OCI-LY3 (cell line): ENCODE measurements at regions not wholly inside any gene's neighbourhood (a gene's known extent, or its start where the extent isn't known, plus 50 kb on each side); places are given as distances from the start of the nearest gene placed in this dataset.

Experiments used
- H2AFZ ChIP-seq: fragments of 200-600, 300-600 bp; shearing (Covaris generic); 2 replicates; pipeline ENCODE4 v1.6.0; 2014; ENCODE audit warnings: antibody characterized with exemption, low read depth, low read length
- H3K27ac ChIP-seq: fragments of 200-600, 300-600 bp; sonication (generic); 2 replicates; pipeline ENCODE4 v1.5.1; 2014; ENCODE audit warnings: mild to moderate bottlenecking, low read length, moderate library complexity, mixed read lengths
- H3K27me3 ChIP-seq: fragments of 200-600, 300-600 bp; sonication (generic); 2 replicates; pipeline ENCODE4 v1.6.1; 2014; ENCODE audit warnings: low read depth, low read length, mixed read lengths
- H3K36me3 ChIP-seq: fragments of 200-600, 300-600 bp; sonication (generic); replicated peaks from 2 replicates; pipeline ENCODE3; 2014; ENCODE audit warnings: low read depth, low read length, mixed read lengths
- H3K4me1 ChIP-seq: fragments of 300-600, 200-600 bp; sonication (generic); 2 replicates; pipeline ENCODE4 v1.6.1; 2014; ENCODE audit warnings: low read length, mixed read lengths
- H3K4me2 ChIP-seq: fragments of 200-600, 300-600 bp; sonication (generic); 2 replicates; pipeline ENCODE4 v1.6.1; 2014; ENCODE audit warnings: low read length, mixed read lengths
- H3K4me3 ChIP-seq: fragments of 300-600, 200-600 bp; sonication (generic); 2 replicates; pipeline ENCODE4 v1.5.1; 2014; ENCODE audit warnings: antibody characterized with exemption, mild to moderate bottlenecking, low read length, moderate library complexity
- H3K79me2 ChIP-seq: fragments of 300-600, 200-600 bp; shearing (Covaris generic); 2 replicates; pipeline ENCODE4 v1.6.1; 2014; ENCODE audit warnings: mild to moderate bottlenecking, low read length, mixed read lengths
- H3K9ac ChIP-seq: fragments of 300-600, 200-600 bp; shearing (Covaris generic); 2 replicates; pipeline ENCODE4 v1.6.0; 2014; ENCODE audit warnings: mild to moderate bottlenecking, low read length, moderate library complexity
- H3K9me3 ChIP-seq: fragments of 200-600, 300-600 bp; shearing (Covaris generic); 2 replicates; pipeline ENCODE4 v1.6.1; 2014; ENCODE audit warnings: low read length, mixed read lengths; ENCODE audit not compliant: insufficient read depth
- H4K20me1 ChIP-seq: fragments of 200-600, 300-600 bp; sonication (generic); 2 replicates; pipeline ENCODE4 v1.6.1; 2016; ENCODE audit warnings: low read length, mixed read lengths; ENCODE audit not compliant: insufficient read depth
- EZH2phosphoT487 ChIP-seq: fragments of 200-600 bp; shearing (Covaris generic); IDR thresholded peaks from 2 replicates; pipeline ENCODE4 v1.6.1; 2018; ENCODE audit warnings: antibody characterized with exemption, mixed run types, low read depth
- TF ChIP-seq, protein P1 (sequence below): fragments of 200-600, 300-600 bp; sonication (generic); IDR thresholded peaks from 2 replicates; pipeline ENCODE4 v1.5.1; 2014; ENCODE audit warnings: antibody characterized with exemption, low read length, low read depth

DNA sequence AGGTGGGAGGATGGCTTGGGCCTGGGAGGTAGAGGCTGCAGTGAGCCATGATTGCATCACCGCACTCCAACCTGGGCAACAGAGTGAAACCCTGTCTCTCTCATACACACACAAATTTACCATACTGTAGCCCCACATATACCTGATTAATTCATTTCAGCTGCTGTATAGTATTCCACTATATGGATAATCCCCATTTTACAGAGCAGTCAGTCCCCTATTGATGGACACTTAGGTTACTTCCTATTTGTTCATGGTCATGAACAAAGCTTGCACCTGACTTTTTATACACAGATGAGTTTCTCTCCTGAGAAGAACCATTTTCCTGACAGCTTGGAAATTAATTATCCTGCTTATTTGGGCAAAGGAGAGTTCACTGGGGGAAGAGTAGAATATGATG is 59.2 kb downstream of the EMX2 start:
- no peaks in the 10 kb centered on the region for H3K36me3 ChIP-seq
- peaks cover 3% of the 10 kb centered on the region; the same call in 1 of the 2 replicates for H3K27me3 ChIP-seq
- no peaks in the 10 kb centered on the region for H3K4me1 ChIP-seq
- H3K9ac ChIP-seq, result no peak overlapping the region
- H3K27ac ChIP-seq, result no peak overlapping the region
- no peaks in the 10 kb centered on the region for H3K79me2 ChIP-seq
- no peak overlapping the region for H2AFZ ChIP-seq
- no peak overlapping the region for H3K4me3 ChIP-seq
- H4K20me1 ChIP-seq, result no peaks in the 10 kb centered on the region
- no peaks in the 10 kb centered on the region for H3K9me3 ChIP-seq
- no peak overlapping the region for H3K4me2 ChIP-seq
- TF ChIP-seq, protein P1, sequence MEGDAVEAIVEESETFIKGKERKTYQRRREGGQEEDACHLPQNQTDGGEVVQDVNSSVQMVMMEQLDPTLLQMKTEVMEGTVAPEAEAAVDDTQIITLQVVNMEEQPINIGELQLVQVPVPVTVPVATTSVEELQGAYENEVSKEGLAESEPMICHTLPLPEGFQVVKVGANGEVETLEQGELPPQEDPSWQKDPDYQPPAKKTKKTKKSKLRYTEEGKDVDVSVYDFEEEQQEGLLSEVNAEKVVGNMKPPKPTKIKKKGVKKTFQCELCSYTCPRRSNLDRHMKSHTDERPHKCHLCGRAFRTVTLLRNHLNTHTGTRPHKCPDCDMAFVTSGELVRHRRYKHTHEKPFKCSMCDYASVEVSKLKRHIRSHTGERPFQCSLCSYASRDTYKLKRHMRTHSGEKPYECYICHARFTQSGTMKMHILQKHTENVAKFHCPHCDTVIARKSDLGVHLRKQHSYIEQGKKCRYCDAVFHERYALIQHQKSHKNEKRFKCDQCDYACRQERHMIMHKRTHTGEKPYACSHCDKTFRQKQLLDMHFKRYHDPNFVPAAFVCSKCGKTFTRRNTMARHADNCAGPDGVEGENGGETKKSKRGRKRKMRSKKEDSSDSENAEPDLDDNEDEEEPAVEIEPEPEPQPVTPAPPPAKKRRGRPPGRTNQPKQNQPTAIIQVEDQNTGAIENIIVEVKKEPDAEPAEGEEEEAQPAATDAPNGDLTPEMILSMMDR, result no peak
- no peak for TF ChIP-seq EZH2phosphoT487

DNA sequence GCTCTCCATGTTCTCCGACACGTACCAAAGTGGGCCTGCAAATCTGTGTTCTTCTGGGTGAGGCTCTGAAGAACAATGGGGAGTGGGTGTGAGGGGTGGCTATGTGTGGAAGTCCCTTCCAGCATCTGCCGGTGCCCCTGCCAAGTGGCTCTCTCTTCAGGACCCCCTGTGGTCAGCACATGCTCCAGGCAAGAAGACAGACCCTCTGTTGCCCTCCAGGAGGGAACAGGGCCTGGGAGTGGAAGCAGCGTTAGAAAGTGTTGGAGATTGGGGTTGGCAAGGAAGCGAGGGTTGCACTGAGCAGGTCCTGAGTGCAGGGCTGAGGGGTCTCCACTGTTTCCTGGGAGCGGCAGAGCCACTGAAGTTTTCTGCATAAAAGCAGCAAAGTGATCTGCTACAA is 60.5 kb downstream of the EMX2 start:
- H3K9ac ChIP-seq, result no peak overlapping the region
- H3K4me1 ChIP-seq, result no peaks in the 10 kb centered on the region
- no peaks in the 10 kb centered on the region for H3K9me3 ChIP-seq
- no peak overlapping the region for H2AFZ ChIP-seq
- H3K4me3 ChIP-seq, result no peak overlapping the region
- H3K4me2 ChIP-seq, result no peak overlapping the region
- no peaks in the 10 kb centered on the region for H4K20me1 ChIP-seq
- no peak for TF ChIP-seq EZH2phosphoT487
- TF ChIP-seq, protein P1, result no peak
- no peaks in the 10 kb centered on the region for H3K79me2 ChIP-seq
- no peaks in the 10 kb centered on the region for H3K36me3 ChIP-seq
- H3K27ac ChIP-seq, result no peak overlapping the region
- H3K27me3 ChIP-seq, result peaks cover 3% of the 10 kb centered on the region; the same call in 1 of the 2 replicates

DNA sequence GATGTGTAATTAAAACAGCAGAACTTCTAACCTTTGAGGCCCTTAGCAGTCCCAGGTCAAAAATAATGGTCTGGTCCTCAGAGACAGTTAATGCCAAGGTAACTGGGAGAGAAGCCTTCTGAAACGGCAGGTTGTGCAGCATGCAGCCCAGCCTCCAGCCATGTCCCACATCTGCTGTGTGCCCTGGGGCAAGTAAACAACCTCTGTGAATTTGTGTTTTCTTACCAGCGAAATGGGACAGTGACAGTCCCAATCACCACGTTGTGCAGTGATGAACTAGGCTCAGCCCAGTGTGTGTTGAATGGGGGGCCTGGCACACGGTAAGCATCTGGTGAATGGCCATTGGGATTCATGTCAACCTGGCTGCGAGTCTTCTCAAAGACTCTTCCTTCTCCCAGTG is 61.2 kb downstream of the EMX2 start:
- Histone ChIP-seq H3K27ac (no peak overlapping the region), H3K27me3 (no peaks in the 10 kb centered on the region), H3K9me3 (no peaks in the 10 kb centered on the region), H3K79me2 (no peaks in the 10 kb centered on the region), H2AFZ (no peak overlapping the region), H3K4me1 (no peaks in the 10 kb centered on the region), H4K20me1 (no peaks in the 10 kb centered on the region), H3K9ac (no peak overlapping the region), H3K36me3 (no peaks in the 10 kb centered on the region), H3K4me3 (no peak overlapping the region), H3K4me2 (no peak overlapping the region)
- no peak for TF ChIP-seq EZH2phosphoT487
- TF ChIP-seq, protein P1, result no peak

DNA sequence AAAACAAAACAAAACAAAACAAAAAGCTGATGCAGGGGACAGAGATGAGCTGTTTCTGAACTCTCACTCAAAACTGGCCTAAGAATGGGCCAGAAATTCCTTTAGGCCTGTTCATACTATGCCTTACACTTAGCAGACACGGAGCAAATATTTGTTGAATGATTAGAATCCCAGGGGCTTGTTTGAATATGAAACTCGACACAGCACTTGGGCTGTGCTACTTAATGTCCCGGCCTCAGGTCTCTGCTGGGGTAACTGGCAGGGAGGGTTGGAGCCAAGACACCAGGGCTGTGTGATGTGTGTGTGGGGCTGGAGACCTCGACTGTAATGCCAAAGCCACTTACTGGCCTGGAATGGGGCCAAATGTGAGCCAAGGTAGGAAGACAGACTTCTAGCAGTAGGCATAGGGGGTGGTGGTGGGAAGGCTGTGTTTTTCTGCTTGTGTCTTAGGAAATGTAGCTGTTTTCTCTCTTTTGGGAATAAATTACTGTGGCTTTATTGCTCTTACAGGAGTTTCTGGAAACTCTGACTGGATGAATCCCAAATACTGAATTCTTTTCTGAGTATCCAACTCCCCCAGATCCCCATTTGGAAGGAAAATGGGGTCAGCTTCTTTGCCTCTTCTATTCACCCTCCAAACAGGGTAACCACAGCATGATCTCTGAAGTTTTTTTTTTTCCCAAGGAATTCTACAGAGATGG is 66.7 kb downstream of the EMX2 start:
- no peaks in the 10 kb centered on the region for H3K4me1 ChIP-seq
- no peaks in the 10 kb centered on the region for H3K79me2 ChIP-seq
- H3K27ac ChIP-seq, result no peak overlapping the region
- TF ChIP-seq, protein P1, result no peak
- no peak for TF ChIP-seq EZH2phosphoT487
- H4K20me1 ChIP-seq, result no peaks in the 10 kb centered on the region
- H3K27me3 ChIP-seq, result no peaks in the 10 kb centered on the region
- H2AFZ ChIP-seq, result no peak overlapping the region
- no peaks in the 10 kb centered on the region for H3K9me3 ChIP-seq
- no peak overlapping the region for H3K9ac ChIP-seq
- no peak overlapping the region for H3K4me2 ChIP-seq
- no peaks in the 10 kb centered on the region for H3K36me3 ChIP-seq
- H3K4me3 ChIP-seq, result no peak overlapping the region
